Endodermal cell (in vitro differentiated cells): ENCODE measurements at regions not wholly inside any gene's neighbourhood (a gene's known extent, or its start where the extent isn't known, plus 50 kb on each side); places are given as distances from the start of the nearest gene placed in this dataset.

Experiments
- DNase-seq: peaks from one replicate; pipeline ENCODE4 v3.0.0-alpha.2; 2017
- H3K27ac ChIP-seq: 2 replicates; pipeline ENCODE4 v1.5.1; 2013; ENCODE audit warnings: mild to moderate bottlenecking, low read depth, low read length, moderate library complexity
- H3K27me3 ChIP-seq: 2 replicates; pipeline ENCODE4 v1.6.1; 2013; ENCODE audit warnings: mild to moderate bottlenecking, low read length, moderate library complexity; ENCODE audit not compliant: insufficient read depth, control insufficient read depth, poor library complexity, severe bottlenecking
- H3K36me3 ChIP-seq: 2 replicates; pipeline ENCODE4 v1.7.0; 2013; ENCODE audit warnings: mild to moderate bottlenecking, low read length, moderate library complexity; ENCODE audit not compliant: control insufficient read depth, insufficient read depth
- H3K4me1 ChIP-seq: one replicate; pipeline ENCODE4 v1.7.0; 2013; ENCODE audit warnings: low read length; ENCODE audit not compliant: control insufficient read depth, insufficient read depth
- H3K4me3 ChIP-seq: 2 replicates; pipeline ENCODE4 v1.5.1; 2013; ENCODE audit warnings: mild to moderate bottlenecking, low read length, moderate library complexity
- H3K9ac ChIP-seq: 2 replicates; pipeline ENCODE4 v1.6.1; 2013; ENCODE audit warnings: mild to moderate bottlenecking, low read length, moderate library complexity; ENCODE audit not compliant: poor library complexity, severe bottlenecking; ENCODE audit errors: extremely low read depth
- H3K9me3 ChIP-seq: 2 replicates; pipeline ENCODE4 v1.6.1; 2013; ENCODE audit warnings: mild to moderate bottlenecking, low read length, moderate library complexity; ENCODE audit not compliant: control insufficient read depth
- H3K27ac Mint-ChIP-seq: 2 replicates; pipeline ENCODE4 v1.8.0; 2020; ENCODE audit warnings: mixed read lengths
- H3K27me3 Mint-ChIP-seq: 2 replicates; pipeline ENCODE4 v1.8.0; 2021; ENCODE audit warnings: mild to moderate bottlenecking, mixed read lengths; ENCODE audit not compliant: insufficient read depth
- H3K36me3 Mint-ChIP-seq: 2 replicates; pipeline ENCODE4 v1.8.0; 2020; ENCODE audit warnings: low read depth, mixed read lengths
- H3K4me1 Mint-ChIP-seq: 2 replicates; pipeline ENCODE4 v1.8.0; 2020; ENCODE audit warnings: mixed read lengths
- H3K4me3 Mint-ChIP-seq: 2 replicates; pipeline ENCODE4 v1.8.0; 2020; ENCODE audit warnings: mild to moderate bottlenecking, moderate library complexity, mixed read lengths
- H3K9me3 Mint-ChIP-seq: 2 replicates; pipeline ENCODE4 v1.8.0; 2020; ENCODE audit warnings: mild to moderate bottlenecking, mixed read lengths
- WGBS, 2 experiments: methylation state at CpG; one replicate each; pipeline versions ENCODE4 v1.1.5 to v1.1.7; 2013; ENCODE audit warnings: missing lambda C conversion rate in 2 of 2, mixed read lengths in 1 of 2; ENCODE audit not compliant: insufficient coverage in 1 of 2, insufficient read length in 1 of 2; 5-methylcytosine and 5-hydroxymethylcytosine counted together
- TF ChIP-seq, protein P1 (sequence below): fragments of 200-600 bp; sonication (generic); conservative IDR thresholded peaks from 2 replicates; pipeline ENCODE4 v1.5.0; 2021; ENCODE audit warnings: antibody characterized with exemption, mild to moderate bottlenecking

- peaks cover 4% of the 10 kb centered on the region for H3K27me3 ChIP-seq
- H3K9me3 ChIP-seq, result no peaks in the 10 kb centered on the region
- no peak overlapping the region for H3K9ac ChIP-seq
- no peaks in the 10 kb centered on the region for H3K36me3 Mint-ChIP-seq
- DNase-seq, result no peak
- H3K27ac Mint-ChIP-seq, result no peak overlapping the region
- no peak overlapping the region for H3K4me3 Mint-ChIP-seq
- no peak overlapping the region for H3K27ac ChIP-seq
- H3K4me1 Mint-ChIP-seq, result peaks cover 1% of the 10 kb centered on the region
- H3K4me3 ChIP-seq, result no peak overlapping the region
- H3K4me1 ChIP-seq, result no peaks in the 10 kb centered on the region
- TF ChIP-seq, protein P1, sequence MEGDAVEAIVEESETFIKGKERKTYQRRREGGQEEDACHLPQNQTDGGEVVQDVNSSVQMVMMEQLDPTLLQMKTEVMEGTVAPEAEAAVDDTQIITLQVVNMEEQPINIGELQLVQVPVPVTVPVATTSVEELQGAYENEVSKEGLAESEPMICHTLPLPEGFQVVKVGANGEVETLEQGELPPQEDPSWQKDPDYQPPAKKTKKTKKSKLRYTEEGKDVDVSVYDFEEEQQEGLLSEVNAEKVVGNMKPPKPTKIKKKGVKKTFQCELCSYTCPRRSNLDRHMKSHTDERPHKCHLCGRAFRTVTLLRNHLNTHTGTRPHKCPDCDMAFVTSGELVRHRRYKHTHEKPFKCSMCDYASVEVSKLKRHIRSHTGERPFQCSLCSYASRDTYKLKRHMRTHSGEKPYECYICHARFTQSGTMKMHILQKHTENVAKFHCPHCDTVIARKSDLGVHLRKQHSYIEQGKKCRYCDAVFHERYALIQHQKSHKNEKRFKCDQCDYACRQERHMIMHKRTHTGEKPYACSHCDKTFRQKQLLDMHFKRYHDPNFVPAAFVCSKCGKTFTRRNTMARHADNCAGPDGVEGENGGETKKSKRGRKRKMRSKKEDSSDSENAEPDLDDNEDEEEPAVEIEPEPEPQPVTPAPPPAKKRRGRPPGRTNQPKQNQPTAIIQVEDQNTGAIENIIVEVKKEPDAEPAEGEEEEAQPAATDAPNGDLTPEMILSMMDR, result no peak
- H3K27me3 Mint-ChIP-seq, result peaks cover 19% of the 10 kb centered on the region
- no peaks in the 10 kb centered on the region for H3K36me3 ChIP-seq
- H3K9me3 Mint-ChIP-seq, result peaks cover 10% of the 10 kb centered on the region
These were observed 307.7 kb upstream of the TNP1 start for GRCh38 chr2:217167531-217167930.

- no peaks in the 10 kb centered on the region for H3K4me1 ChIP-seq
- H3K27ac Mint-ChIP-seq, result no peak overlapping the region
- WGBS, 2 experiments, result 58% methylated on average over 3 of the region's 3 CpGs; no CpG with 5 or more reads in 1 of the 2 experiments
These were observed 306.5 kb upstream of the TNP1 start for GRCh38 chr2:217166241-217166850.

DNA sequence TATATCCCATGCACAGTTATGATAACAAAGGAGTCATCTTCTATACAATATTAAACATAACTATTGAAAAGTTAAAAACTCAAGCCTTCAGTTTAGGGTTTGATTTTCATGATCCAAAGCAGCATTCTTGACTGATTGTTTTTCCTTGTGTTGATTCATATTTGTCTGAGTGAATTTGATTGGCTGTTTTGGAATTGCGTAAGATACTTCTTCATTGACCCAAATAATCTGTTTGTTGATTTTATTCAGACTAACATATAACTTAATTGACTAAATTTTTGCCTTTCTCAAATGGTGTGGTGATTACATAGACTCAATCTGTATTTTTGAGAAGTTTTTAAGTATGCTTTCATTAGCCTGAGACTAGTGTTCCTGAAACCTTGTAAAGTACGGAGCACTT is 305.7 kb upstream of the TNP1 start:
- Histone ChIP-seq H3K27ac (no peak overlapping the region), H3K4me3 (no peak overlapping the region), H3K4me1 (no peaks in the 10 kb centered on the region), H3K36me3 (no peaks in the 10 kb centered on the region), H3K9ac (no peak overlapping the region), H3K27me3 (peaks cover 4% of the 10 kb centered on the region), H3K9me3 (no peaks in the 10 kb centered on the region)
- H3K36me3 Mint-ChIP-seq, result no peaks in the 10 kb centered on the region
- TF ChIP-seq, protein P1, result no peak
- WGBS, 2 experiments, result 90 to 100% methylated on average over 1 of the region's 2 CpGs
- H3K27me3 Mint-ChIP-seq, result peaks cover 25% of the 10 kb centered on the region
- H3K9me3 Mint-ChIP-seq, result peaks cover 5% of the 10 kb centered on the region
- H3K27ac Mint-ChIP-seq, result no peak overlapping the region
- H3K4me3 Mint-ChIP-seq, result no peak overlapping the region
- peaks cover 1% of the 10 kb centered on the region for H3K4me1 Mint-ChIP-seq
- DNase-seq, result no peak

More at GRCh38 chr2:217166241-217166850, 306.5 kb upstream of the TNP1 start:
- no peak for DNase-seq
- Mint-ChIP-seq H3K36me3 (no peaks in the 10 kb centered on the region), H3K4me3 (no peak overlapping the region), H3K27me3 (peaks cover 25% of the 10 kb centered on the region), H3K4me1 (peaks cover 1% of the 10 kb centered on the region), H3K9me3 (peaks cover 10% of the 10 kb centered on the region)
- no peak overlapping the region for H3K9ac ChIP-seq
- H3K9me3 ChIP-seq, result no peaks in the 10 kb centered on the region
- no peaks in the 10 kb centered on the region for H3K36me3 ChIP-seq
- no peak overlapping the region for H3K27ac ChIP-seq
- peaks cover 4% of the 10 kb centered on the region for H3K27me3 ChIP-seq
- H3K4me3 ChIP-seq, result no peak overlapping the region
- TF ChIP-seq, protein P1, result peak; percentile 84
